Right hindlimb (tissue), 1 donor: ENCODE measurements at regions not wholly inside any gene's neighbourhood (a gene's known extent, or its start where the extent isn't known, plus 50 kb on each side); places are given as distances from the start of the nearest gene placed in this dataset.

ENCODE experiments used
- DNase-seq: peaks from one replicate; pipeline ENCODE4 v3.0.0-alpha.2; 2018

DNA sequence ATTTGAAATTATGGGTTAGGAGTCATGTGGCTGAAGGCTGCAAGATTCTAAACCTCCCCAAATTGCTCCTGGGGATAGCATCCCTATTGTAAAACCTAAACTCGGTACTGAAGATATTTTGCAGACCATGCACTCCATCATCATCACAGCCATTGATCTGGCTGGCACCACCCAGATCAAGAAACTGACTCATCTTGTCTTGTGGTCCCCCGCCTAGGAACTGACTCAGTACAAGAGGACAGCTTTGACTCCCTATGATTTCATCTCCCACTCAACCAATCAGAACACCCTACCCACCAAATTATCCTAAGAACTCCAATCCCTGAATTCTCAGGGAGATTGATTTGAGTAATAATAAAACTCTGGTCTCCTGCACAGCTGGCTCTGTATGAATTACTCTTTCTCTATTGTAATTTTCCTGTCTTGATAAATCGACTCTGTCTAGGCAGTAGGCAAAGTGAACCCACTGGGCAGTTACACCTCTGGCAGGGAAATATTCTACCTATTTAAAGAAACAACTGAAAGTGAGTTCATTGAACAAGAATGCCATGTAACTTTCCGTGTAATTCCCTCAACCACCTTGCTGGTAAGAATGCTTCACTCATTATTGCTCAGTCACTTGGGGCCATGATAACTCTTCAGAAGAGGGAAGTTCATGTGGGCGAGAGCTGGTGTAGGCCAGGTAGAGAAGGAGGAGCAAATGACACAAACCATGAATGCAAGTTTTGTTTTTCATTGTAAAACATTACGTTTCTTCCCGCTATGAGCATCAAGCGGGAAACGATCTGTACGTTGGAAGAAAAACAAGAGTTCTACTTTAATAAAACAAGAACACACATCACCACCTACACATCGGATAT, 602.9 kb upstream of the ARID1B start:
- no peak for DNase-seq

DNA sequence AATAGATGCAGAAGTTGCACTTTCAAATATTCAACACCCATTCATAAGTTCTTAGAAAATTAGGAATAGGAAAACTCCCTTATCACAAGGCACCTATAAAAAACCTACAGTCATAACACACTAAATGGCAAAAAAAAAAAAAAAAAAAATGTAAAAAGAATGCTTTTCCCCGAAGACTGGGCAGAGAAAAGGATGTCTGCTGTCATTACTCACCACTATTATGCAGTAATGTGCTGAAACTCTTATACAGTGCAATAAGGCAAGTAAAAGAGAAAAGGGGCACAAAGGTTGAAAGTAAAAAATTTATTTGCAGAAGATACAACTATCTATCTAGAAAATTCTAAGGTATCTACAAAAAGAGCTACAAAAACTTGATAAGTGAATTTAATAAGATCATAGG, 607.8 kb upstream of the ARID1B start:
- DNase-seq, result no peak

DNA sequence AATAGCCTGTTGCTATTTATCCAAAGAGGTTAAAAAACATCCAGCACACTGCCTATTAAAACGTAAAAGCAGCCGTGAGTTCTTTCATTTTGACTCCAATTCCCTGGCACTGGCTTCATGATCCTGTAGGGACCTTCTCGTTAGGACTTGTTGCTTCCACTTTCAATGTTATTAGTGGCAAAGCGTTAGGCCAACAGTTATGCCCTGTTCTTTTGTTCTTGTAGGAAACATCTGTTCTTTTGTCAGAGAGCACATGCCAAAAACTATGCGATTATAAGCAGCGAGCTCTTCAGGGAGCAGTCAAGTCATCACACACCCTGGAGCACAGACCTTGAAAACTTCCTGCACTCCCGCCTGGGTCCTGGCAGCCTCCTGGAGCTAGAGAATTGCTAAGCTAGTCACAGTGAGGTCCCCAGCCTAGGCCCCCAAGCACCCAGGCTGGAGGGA, 609.5 kb upstream of the ARID1B start:
- DNase-seq, result peak; percentile 30

DNA sequence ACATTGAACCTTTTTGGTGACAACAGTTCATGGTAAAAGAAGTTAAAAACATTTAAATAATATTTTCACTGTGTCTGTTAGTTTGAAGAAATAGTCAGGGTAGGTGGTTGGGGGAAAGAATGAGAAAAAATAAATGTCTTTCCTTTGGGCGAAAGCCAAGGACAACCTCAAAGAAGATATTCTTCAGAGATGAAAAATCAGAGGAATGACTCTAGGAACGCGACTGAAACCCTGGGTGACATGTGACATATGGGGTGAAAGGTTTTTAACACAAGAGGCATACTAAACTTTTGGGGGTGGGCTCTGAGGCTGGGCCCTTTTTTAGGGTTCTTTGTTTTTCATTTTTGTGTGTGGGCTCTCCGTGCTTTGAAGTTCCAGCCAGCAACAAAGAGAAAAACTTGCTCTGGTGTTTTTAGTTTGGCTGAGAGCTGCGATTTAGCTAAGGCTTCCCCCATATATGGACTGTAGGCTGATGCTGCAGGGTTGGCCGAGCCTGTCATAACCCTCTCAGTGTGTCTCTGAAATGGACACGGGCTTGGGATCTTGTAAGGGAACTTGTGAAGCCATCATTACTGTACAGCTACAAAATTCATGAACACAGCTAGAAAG, 610.1 kb upstream of the ARID1B start:
- peak; percentile 50 for DNase-seq

DNA sequence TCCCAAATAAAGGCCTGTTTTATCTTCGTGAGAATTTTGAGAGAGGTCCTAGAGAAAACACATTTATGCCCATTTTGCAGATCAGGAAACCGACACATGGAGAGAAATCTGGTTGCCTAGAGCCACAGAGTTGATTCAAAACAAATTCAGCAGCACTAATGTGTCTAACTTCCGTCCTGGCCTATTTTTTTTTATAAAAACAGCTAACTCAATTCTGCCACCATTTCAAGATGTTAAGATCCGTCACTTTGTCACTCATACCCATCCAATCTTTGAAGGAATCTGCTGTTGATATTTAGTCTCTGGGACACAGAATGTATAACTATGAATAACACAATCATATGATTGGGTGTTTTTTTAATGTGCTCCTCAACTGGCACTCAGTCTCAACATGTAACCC, 611.1 kb upstream of the ARID1B start:
- DNase-seq, result no peak

DNA sequence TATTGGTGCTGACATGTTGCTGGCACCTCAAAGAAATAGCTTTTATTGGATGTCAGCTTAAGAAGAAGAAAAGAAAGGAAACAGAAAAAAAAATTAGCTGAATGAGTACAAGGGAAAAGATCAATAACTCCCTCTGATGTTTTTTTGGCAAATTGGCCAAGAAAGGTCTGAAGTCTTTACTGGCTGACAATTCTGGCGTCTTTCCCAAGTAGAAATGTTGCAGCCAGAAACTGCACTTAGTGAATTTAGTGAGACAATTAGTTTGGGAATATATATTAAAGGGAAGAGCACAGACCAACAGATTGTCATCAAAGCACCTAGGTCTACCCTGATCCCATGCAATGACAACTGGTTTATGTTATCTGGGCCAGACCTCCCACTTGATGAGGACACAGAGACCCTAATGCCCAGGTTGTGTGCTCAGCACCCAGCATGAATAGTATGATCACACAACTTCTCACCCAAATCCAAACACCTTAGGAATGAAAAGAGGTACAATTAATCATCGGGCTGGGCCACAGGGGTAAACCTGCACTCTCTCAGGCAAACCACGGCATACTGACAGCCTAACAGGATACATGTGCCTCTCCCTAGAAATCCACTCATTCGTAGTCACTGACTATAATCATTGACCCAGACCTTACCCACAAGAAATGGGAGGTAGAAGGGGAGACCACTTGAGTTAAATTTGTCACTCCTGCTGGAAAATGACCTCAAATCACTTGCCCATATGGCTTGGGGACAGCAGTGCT, 612.3 kb upstream of the ARID1B start:
- no peak for DNase-seq

DNA sequence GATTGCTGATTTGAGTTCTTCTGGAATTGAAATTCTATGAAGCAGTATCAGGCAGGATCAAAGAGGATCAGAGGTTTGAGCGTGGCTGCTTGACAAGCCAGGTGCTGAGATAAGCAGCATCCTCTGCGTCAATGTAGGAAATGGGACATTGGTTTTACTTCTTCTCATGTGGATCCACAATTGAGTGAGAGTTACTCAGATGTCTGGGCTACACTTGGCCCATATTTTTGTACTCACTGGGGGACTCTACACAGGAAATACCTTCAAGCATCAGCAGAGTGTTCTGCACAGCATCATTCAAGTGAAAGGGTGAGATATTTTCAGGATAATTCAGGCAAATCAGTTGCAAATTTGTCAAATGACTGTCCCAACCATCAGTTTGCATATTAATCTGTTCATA, 613.9 kb upstream of the ARID1B start:
- no peak for DNase-seq

DNA sequence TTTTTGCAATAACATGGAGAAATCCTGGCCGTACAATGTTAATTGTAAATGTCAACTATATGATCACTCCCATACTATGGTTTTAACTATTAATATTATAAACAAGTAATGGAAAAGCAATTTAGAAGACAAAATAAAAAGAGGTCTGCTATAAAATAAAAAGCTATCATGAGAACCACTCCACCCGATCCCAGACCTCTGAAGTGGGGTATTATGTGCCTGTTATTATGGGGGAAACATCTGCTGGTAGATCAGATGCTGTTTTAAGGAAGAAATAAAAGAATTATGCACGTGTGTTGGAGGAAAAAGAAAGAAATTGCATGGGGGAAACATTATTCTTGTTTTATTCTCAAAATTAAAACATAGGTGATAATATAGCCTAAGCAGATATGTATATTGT, 615.7 kb upstream of the ARID1B start:
- no peak for DNase-seq

DNA sequence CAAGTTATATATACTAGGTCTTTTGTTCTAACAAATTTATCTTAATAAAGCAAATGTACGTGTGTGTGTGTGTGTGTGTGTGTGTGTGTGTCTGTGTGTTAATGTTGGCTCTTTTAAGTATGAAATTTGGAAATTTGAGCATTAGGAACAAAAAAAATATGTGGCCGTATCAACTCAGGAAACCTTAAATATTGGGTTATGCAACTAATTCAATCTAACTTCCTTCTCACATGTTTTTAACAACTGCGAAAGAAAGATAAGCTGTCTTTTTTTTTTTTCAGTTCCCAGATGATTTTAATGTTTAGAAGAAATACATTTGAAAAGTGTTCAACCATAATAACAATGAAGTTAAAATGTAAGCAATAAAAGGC, 616.4 kb upstream of the ARID1B start:
- no peak for DNase-seq

DNA sequence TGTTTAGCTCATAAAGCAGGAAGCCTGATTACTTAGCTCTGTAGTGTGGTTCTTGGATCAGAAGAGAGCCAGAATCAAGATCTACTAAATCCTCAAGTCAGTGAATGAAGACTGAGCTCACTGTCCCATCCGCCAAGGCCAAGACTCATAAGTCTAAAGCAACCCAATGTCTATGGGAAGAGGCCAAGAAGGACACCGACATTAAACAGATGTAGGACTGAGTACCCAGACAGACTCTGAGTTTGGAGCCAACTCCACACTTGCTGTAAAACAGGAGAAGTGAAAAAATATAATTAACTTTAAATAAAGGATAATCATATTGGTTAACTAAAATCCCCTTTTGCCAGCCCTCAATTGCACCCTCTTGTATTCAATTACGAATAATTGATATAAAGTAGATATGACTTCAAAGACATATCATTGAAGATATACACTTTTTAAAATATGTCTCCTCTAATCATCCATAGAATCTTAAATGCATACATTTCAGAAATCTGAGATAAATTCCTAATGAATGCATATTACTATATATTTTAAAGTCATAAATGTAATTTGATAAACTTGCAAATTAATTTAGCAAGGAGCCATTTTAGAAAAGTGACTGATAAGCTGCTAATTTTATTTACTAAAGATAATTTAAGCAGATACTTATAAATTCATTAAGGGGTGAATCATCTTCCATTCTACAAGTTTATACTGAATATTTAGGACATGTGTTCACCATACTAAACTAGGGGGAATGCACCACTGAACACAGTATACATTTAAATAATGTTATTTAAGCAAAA, 617.0 kb upstream of the ARID1B start:
- no peak for DNase-seq

DNA sequence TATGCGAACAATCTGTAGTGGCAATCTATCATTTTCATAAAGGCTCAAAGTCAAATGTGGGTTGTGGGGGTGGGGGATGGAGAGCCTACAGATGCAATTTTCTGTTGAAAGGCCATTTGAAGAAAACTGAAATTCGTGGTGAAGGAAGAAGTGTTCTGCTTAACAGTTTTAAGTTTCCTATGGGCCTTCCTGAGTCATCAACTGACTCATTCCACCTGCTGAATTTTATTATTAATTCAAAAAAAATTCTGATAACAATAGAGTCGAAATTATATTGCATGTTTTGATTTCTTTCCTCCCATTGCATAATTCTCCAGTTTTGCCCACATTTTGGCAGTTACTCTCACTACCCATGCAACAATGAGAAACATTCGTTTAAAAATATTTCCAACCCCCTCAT, 622.3 kb upstream of the ARID1B start:
- DNase-seq, result no peak

DNA sequence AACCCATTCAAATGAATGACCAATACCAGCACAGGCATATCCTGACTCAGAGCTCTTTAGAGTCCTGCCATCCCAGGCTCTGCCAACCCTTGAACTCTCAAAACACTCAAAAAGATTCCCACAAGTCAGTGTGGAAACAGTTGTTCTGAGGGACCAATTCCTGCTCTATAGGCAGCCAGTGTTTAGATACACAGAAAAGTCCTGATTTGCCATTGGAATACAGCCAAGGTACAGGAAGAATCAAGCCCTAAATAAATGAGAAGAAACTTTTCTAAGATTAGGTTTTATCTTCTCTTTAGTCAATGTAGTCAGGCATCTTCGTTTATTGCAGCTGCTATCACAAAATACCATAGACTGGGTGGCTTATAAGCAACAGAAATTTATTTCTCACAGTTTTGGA, 626.8 kb upstream of the ARID1B start:
- no peak for DNase-seq

DNA sequence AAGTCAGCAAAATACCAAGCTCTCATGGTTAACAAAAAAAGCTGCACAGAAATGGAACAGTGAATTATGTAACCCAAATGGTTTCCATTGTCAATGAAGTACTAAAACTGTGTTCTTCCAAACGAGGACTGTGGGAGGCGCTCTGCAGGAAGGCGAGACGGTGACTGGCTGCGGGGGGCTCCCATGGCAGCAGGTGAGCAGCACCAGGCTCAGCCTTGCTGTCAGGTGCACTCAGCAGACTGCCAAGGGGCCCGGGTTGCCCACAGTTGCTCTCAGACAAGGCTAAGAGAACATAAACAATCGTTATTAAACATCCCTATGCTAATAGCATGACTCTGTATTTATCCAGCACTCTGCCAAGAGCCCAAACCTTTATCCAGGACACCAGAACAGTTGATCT, 630.3 kb upstream of the ARID1B start:
- no peak for DNase-seq

DNA sequence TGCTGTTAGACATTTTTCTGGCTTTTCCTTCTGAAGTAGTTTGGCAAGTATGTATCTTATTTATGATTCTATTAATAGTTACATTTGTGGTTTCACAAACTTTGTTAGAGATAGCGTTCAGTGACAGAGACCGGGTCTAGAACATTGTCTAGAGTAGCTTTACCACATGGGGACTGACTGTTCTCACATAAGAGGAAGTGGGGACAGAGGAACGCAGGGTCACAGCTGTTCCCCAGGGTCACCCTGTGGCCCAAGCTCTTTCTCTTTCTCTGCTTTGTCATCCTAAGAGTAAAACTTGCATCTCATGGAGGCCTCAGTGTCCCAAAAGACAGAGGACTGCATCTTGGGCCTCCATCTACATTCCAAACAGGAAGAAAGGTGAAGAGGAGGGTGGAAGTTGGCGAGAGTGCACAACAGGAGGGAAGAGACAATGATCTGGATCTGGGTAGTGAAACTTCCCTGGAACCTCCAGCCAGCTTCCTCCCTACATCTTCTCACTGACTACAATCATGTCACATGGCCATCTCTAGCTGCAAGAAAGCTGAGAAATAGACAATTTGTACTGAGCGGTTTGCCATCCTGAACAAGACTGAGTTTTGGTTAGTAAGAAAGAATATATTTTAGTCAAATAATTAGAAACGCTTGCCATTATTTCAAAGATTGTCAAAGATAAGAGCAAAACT, 645.8 kb upstream of the ARID1B start:
- no peak for DNase-seq

DNA sequence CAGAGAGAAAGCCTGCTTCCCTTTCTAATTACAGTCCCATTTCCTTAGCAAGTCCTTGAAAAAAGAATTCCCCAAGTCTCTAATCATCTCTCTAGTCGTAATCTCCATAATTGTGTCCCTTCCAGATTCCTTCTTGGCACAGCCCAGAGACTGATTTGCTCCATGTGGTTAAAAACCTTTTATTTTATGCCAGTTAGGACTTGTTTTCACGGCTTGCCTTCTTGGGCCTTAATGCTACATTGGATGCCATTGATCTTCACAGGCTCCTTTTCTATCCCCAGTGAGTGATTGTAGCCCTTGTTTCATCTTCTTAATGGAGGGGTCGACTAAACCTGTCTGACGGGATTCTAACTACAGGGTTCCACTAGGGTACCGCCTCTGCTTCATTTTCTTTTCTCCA, 650.6 kb upstream of the ARID1B start:
- no peak for DNase-seq

DNA sequence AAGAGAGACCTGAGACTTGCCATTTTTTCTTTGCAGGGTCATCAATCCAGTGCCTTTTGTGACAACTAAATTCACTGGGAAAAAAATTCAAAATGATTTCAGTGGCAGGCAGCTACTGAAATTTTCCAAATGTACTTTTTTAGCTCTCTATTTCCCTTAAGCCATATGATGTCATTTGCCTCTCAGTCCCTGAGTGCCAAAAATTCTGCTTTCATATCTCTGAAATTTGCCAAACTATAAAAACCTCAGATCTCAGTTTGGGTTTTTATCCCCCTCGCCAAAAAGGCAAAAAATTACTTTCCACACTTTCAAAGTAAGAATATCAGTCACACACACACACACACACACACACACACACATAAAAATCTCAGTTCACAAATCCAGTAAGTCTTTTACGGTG, 651.3 kb upstream of the ARID1B start:
- no peak for DNase-seq

DNA sequence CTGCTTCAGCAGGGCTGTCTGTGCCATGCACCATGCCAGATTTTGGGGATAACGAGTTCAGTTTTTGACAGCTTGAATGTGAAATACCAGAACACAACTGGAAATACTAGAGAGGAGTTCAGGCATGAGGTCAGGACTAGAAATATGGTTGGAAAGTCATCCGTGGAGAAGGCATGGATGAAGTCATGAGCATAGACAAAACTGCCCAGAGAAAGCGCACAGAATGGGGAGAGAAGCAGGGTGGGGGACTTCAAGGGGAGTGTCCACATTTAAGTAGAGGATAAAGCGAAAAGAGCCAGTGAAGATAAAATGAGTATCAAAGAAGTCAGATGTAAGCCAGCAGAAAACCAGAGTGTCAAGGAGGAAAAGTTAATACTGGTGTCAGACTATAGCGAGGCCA, 653.4 kb upstream of the ARID1B start:
- DNase-seq, result no peak

DNA sequence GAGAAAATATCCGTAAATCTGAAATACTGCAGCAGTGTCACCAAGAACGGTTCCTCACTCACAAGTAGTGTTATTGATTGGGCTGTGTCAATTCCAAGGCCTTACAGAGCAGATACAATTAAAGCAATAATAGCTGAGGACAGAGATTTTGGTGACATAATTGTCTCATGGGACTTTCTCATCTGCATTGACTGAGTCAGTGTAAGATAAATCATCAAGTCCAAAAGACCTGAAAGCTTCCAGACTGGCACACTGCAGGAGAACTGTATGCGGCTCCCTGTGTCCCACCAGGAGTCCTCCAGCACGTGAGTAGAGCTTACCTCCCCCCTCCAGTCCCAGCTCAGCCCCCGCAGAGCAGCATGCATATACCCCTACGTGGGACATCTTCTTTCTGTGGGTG, 655.2 kb upstream of the ARID1B start:
- DNase-seq, result no peak

DNA sequence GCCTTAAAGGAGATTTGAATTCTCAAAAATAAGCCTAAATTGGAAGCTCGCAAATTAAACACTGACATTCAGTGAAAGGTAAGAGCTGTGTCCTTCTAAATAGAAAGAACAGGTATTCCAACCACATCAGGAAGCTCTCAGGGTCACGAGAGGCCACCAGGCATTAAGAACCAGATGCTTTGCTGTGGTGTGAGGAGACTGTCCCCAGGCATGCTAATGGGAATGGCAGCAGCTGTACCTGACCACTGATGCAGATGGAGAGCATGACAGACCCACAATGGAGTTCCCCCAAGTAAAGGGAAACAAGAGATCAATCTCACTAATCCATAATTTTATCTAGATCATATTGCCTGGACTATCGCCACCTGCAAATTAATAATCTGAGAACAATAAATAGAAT, 658.9 kb upstream of the NOX3 start:
- no peak for DNase-seq

DNA sequence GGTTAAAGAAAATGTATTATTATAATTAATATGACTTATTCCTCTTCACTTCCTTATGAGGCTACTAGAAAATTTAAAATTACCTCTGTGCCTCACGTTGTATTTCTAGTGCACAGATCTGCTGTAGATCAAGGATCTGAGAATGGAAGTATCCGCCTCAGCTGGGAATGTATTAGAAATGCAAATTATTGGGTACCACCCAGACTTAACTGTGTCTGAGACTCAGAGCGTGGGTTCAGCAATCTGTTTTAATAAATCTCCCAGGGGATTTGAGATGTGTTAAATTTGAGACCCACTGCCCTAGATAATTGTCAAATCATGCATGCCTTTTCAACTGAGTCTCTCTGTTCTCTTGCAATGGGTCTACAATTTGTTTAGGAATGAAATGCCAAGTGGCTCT, 658.0 kb upstream of the NOX3 start:
- no peak for DNase-seq

DNA sequence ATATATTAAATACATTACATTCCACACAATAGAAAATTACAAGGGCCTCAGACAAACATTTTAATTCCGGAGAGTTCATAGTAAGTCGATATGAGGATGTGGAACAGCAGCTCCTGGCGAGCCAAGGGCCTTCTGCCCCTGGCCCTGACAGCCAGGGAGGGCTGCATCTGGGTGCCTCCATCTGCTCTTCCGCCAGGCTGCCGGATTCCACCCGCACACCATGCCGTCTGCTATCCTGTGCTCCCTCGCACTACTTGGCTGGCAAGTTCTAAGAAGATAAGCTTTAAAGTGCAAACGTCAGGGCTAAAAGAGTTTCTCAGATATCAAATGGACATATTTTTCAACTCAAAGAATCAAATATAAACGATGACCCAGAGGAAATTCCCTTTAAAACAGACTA, 656.3 kb upstream of the NOX3 start:
- DNase-seq, result no peak

DNA sequence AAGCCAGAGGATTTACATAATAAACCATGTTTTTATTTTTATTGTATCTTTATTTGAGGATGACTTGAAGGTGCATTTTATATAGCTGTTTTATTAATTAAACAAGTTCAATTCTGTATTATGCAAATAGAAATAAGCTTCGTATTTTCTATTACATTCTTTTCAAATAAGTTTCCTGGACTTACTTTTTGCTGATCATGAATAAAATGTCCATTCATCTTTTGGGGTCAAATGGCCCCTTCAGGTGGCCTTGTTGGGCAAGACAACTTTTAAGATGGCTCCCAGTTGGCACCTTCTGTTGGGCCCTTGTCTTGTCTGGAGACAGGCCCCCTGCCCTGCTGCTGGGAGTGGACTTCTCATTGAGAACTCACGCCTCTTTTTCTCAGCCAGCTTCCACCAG, 654.6 kb upstream of the NOX3 start:
- DNase-seq, result no peak

DNA sequence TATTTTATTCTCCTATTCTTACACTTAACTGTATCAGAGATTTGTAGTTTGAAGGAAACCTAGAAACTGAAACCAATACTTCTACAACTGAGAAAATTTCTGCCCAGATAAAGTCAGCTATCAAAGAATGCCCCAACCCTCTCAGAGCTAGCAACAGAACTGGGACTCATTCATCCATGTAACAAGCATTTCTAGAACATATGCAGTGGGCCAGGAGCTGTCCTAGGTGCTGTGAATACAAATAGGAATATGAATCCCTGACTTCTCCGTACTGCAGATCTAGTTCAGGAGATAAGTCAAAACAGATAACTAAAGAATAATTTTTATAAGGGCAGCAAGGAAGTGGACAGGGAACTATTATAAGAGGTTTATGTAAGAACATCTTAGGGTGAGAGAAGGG, 654.1 kb upstream of the NOX3 start:
- DNase-seq, result no peak
